B cell (primary cell): ENCODE measurements at regions not wholly inside any gene's neighbourhood (a gene's known extent, or its start where the extent isn't known, plus 50 kb on each side); places are given as distances from the start of the nearest gene placed in this dataset.

Source experiments
- ATAC-seq: fragments of 200-7000 bp; cut with Tn5 transposase; one replicate; pipeline ENCODE4 v1.10.0; 2021; ENCODE audit warnings: low read depth, mild to moderate bottlenecking, moderate number of reproducible peaks, moderate library complexity
- CTCF ChIA-PET: fragments of 350-600 bp; sonication (Branson Sonifier 250); formaldehyde crosslinking; loops from one replicate; lab custom pipeline; 2021; ENCODE audit warnings: antibody characterized with exemption, inconsistent platforms; lab: Charles Lee
- POLR2A ChIA-PET: fragments of 350-600 bp; sonication (Branson Sonifier 250); formaldehyde crosslinking; loops from one replicate; lab custom pipeline; 2021; ENCODE audit warnings: antibody characterized with exemption; lab: Charles Lee
- DNase-seq: peaks from one replicate; pipeline ENCODE4 v3.0.0; 2013
- H2AFZ ChIP-seq: 2 replicates; pipeline ENCODE4 v1.6.1; 2012; ENCODE audit warnings: mild to moderate bottlenecking, low read depth, low read length; ENCODE audit not compliant: insufficient read depth, poor library complexity, severe bottlenecking
- H3K27ac ChIP-seq, 2 donors: 1 replicate in 1 of 2; 2 replicates in 1 of 2; pipeline ENCODE4 v1.5.1; 2012 to 2013; ENCODE audit warnings: low read length in 2 of 2, mild to moderate bottlenecking in 2 of 2, moderate library complexity in 1 of 2
- H3K27me3 ChIP-seq, 4 experiments: fragments of 200-600 bp in 1 of 4; sonication (generic) in 1 of 4; replicated peaks in 1 of 4; 1 replicate in 2 of 4; 2 replicates in 2 of 4; pipeline versions ENCODE4 v1.6.1 to v1.7.0; 2013 to 2016; ENCODE audit warnings: low read length in 3 of 4, mild to moderate bottlenecking in 2 of 4, mixed read lengths in 1 of 4, moderate library complexity in 1 of 4; ENCODE audit not compliant: insufficient read depth in 4 of 4, control insufficient read depth in 3 of 4; ENCODE audit errors: control extremely low read depth in 1 of 4
- H3K36me3 ChIP-seq, 2 experiments: replicated peaks in 1 of 2; 1 replicate in 1 of 2; 2 replicates in 1 of 2; pipeline versions ENCODE4 v1.6.1 to v1.7.1; 2013; ENCODE audit warnings: low read length in 1 of 2; ENCODE audit not compliant: insufficient read depth in 2 of 2, control insufficient read depth in 1 of 2; ENCODE audit errors: control extremely low read depth in 1 of 2, extremely low read depth in 1 of 2
- H3K4me1 ChIP-seq, 2 donors: fragments of 200-600 bp in 1 of 2; sonication (generic) in 1 of 2; 1 replicate in 1 of 2; 2 replicates in 1 of 2; pipeline versions ENCODE4 v1.5.1 to v1.6.1; 2013 to 2017; ENCODE audit warnings: low read length in 2 of 2; ENCODE audit not compliant: control insufficient read depth in 2 of 2, insufficient read depth in 2 of 2
- H3K4me2 ChIP-seq: replicated peaks from 2 replicates; pipeline ENCODE3; 2012; ENCODE audit warnings: mild to moderate bottlenecking, low read depth, low read length; ENCODE audit not compliant: poor library complexity, severe bottlenecking
- H3K4me3 ChIP-seq, 5 experiments: fragments of 200-600 bp in 1 of 5; sonication (generic) in 1 of 5; 1 replicate in 3 of 5; 2 replicates in 2 of 5; pipeline versions ENCODE4 v1.5.1 to v1.7.0; 2011 to 2016; ENCODE audit warnings: low read length in 4 of 5, mild to moderate bottlenecking in 4 of 5, low read depth in 2 of 5, control low read depth in 1 of 5, moderate library complexity in 1 of 5; ENCODE audit not compliant: insufficient read depth in 1 of 5; ENCODE audit errors: control extremely low read depth in 1 of 5, extremely low read depth in 1 of 5
- H3K79me2 ChIP-seq: fragments of 200-600 bp; sonication (generic); one replicate; pipeline ENCODE4 v1.6.0; 2016; ENCODE audit warnings: low read length; ENCODE audit not compliant: control insufficient read depth, insufficient read depth
- H3K9ac ChIP-seq: fragments of 200-600 bp; sonication (generic); 2 replicates; pipeline ENCODE4 v1.6.1; 2017; ENCODE audit warnings: mild to moderate bottlenecking, low read length, moderate library complexity
- H3K9me3 ChIP-seq, 3 donors: one replicate each; pipeline versions ENCODE4 v1.6.1 to v1.7.1; 2013; ENCODE audit warnings: low read length in 2 of 3; ENCODE audit not compliant: control insufficient read depth in 2 of 3, insufficient read depth in 1 of 3; ENCODE audit errors: control extremely low read depth in 1 of 3
- H4K20me1 ChIP-seq: 2 replicates; pipeline ENCODE4 v1.6.0; 2012; ENCODE audit warnings: mild to moderate bottlenecking, low read length; ENCODE audit not compliant: insufficient read depth, control insufficient read depth, poor library complexity, severe bottlenecking
- H3K27ac Mint-ChIP-seq: one replicate; pipeline ENCODE4 v1.8.0; 2021; ENCODE audit warnings: mixed read lengths
- H3K27me3 Mint-ChIP-seq: one replicate; pipeline ENCODE4 v1.8.0; 2021; ENCODE audit warnings: mixed read lengths
- H3K4me1 Mint-ChIP-seq: one replicate; pipeline ENCODE4 v1.8.0; 2021; ENCODE audit warnings: mixed read lengths
- H3K4me3 Mint-ChIP-seq: one replicate; pipeline ENCODE4 v1.8.0; 2021; ENCODE audit warnings: mixed read lengths
- H3K9me3 Mint-ChIP-seq: one replicate; pipeline ENCODE4 v1.8.0; 2022; ENCODE audit warnings: mixed read lengths; ENCODE audit not compliant: insufficient read depth
- CTCF ChIP-seq: fragments of 200-600 bp; IDR thresholded peaks from one replicate; pipeline ENCODE4 v1.8.0; 2022; ENCODE audit warnings: antibody characterized with exemption, mild to moderate bottlenecking
- EZH2 ChIP-seq: IDR thresholded peaks from 2 replicates; pipeline ENCODE4 v1.6.1; 2012; ENCODE audit warnings: borderline replicate concordance, low read depth, mild to moderate bottlenecking, moderate library complexity, low read length; ENCODE audit not compliant: insufficient read depth, poor library complexity, severe bottlenecking
- WGBS: methylation state at CpG from one replicate; pipeline ENCODE4 v1.1.5; 2013; ENCODE audit warnings: missing lambda C conversion rate; ENCODE audit not compliant: insufficient coverage; 5-methylcytosine and 5-hydroxymethylcytosine counted together
- intact Hi-C: fragments of 100-400 bp; cut with micrococcal nuclease; formaldehyde crosslinking; loops from one replicate; pipeline ENCODE4 v1.10.0; 2022

- no peak overlapping the region for H3K4me2 ChIP-seq
- no peak overlapping the region for H3K27ac ChIP-seq
- H3K27me3 Mint-ChIP-seq, result no peaks in the 10 kb centered on the region
- no peaks in the 10 kb centered on the region for H3K4me1 ChIP-seq
- no peak overlapping the region for H2AFZ ChIP-seq
- no peak overlapping the region for H3K4me3 ChIP-seq
- ATAC-seq (no peak), DNase-seq (no peak)
- CTCF ChIA-PET, result no interaction called here
- H3K4me3 Mint-ChIP-seq, result no peak overlapping the region
- no peaks in the 10 kb centered on the region for H3K36me3 ChIP-seq
- no peaks in the 10 kb centered on the region for H3K9me3 Mint-ChIP-seq
- H3K9me3 ChIP-seq, result peaks cover 0 to 2% (median 0%) of the 10 kb centered on the region in 3 donors
- WGBS, result 76% methylated on average over 5 of the region's 16 CpGs
- no peaks in the 10 kb centered on the region for H3K79me2 ChIP-seq
- intact Hi-C loops, result no loop called here
- no peak for TF ChIP-seq EZH2
- H3K4me1 Mint-ChIP-seq, result no peaks in the 10 kb centered on the region
- no peaks in the 10 kb centered on the region for H4K20me1 ChIP-seq
- POLR2A ChIA-PET, result no interaction called here
- no peak overlapping the region for H3K9ac ChIP-seq
- no peaks in the 10 kb centered on the region for H3K27me3 ChIP-seq
- no peak overlapping the region for H3K27ac Mint-ChIP-seq
Observed at GRCh38 chr15:97196048-97197014, 764.2 kb upstream of the ARRDC4 start.

- TF ChIP-seq CTCF (no peak), EZH2 (no peak)
- no peak overlapping the region for H3K4me3 ChIP-seq
- no peaks in the 10 kb centered on the region for H3K36me3 ChIP-seq
- H3K27ac ChIP-seq, result no peak overlapping the region
- intact Hi-C loops, result no loop called here
- no peaks in the 10 kb centered on the region for H3K4me1 Mint-ChIP-seq
- ChIA-PET CTCF (no interaction called here), POLR2A (no interaction called here)
- H3K79me2 ChIP-seq, result no peaks in the 10 kb centered on the region
- WGBS, result 100% methylated on average over 1 of the region's 3 CpGs
- no peak overlapping the region for H3K27ac Mint-ChIP-seq
- ATAC-seq (no peak), DNase-seq (no peak)
- H3K4me3 Mint-ChIP-seq, result no peak overlapping the region
- no peak overlapping the region for H2AFZ ChIP-seq
- no peak overlapping the region for H3K9ac ChIP-seq
- H3K4me2 ChIP-seq, result no peak overlapping the region
- H3K27me3 ChIP-seq, result no peaks in the 10 kb centered on the region
- H4K20me1 ChIP-seq, result no peaks in the 10 kb centered on the region
- no peaks in the 10 kb centered on the region for H3K27me3 Mint-ChIP-seq
- H3K4me1 ChIP-seq, result no peaks in the 10 kb centered on the region
- no peaks in the 10 kb centered on the region for H3K9me3 Mint-ChIP-seq
- no peaks in the 10 kb centered on the region for H3K9me3 ChIP-seq
Observed at GRCh38 chr15:97199393-97200051, 761.0 kb upstream of the ARRDC4 start.
